OCI-LY3 (cell line): ENCODE measurements at regions not wholly inside any gene's neighbourhood (a gene's known extent, or its start where the extent isn't known, plus 50 kb on each side); places are given as distances from the start of the nearest gene placed in this dataset.

Experiments
- H2AFZ ChIP-seq: fragments of 200-600, 300-600 bp; shearing (Covaris generic); 2 replicates; pipeline ENCODE4 v1.6.0; 2014; ENCODE audit warnings: antibody characterized with exemption, low read depth, low read length
- H3K27ac ChIP-seq: fragments of 200-600, 300-600 bp; sonication (generic); 2 replicates; pipeline ENCODE4 v1.5.1; 2014; ENCODE audit warnings: mild to moderate bottlenecking, low read length, moderate library complexity, mixed read lengths
- H3K27me3 ChIP-seq: fragments of 200-600, 300-600 bp; sonication (generic); 2 replicates; pipeline ENCODE4 v1.6.1; 2014; ENCODE audit warnings: low read depth, low read length, mixed read lengths
- H3K36me3 ChIP-seq: fragments of 200-600, 300-600 bp; sonication (generic); replicated peaks from 2 replicates; pipeline ENCODE3; 2014; ENCODE audit warnings: low read depth, low read length, mixed read lengths
- H3K4me1 ChIP-seq: fragments of 300-600, 200-600 bp; sonication (generic); 2 replicates; pipeline ENCODE4 v1.6.1; 2014; ENCODE audit warnings: low read length, mixed read lengths
- H3K4me2 ChIP-seq: fragments of 200-600, 300-600 bp; sonication (generic); 2 replicates; pipeline ENCODE4 v1.6.1; 2014; ENCODE audit warnings: low read length, mixed read lengths
- H3K4me3 ChIP-seq: fragments of 300-600, 200-600 bp; sonication (generic); 2 replicates; pipeline ENCODE4 v1.5.1; 2014; ENCODE audit warnings: antibody characterized with exemption, mild to moderate bottlenecking, low read length, moderate library complexity
- H3K79me2 ChIP-seq: fragments of 300-600, 200-600 bp; shearing (Covaris generic); 2 replicates; pipeline ENCODE4 v1.6.1; 2014; ENCODE audit warnings: mild to moderate bottlenecking, low read length, mixed read lengths
- H3K9ac ChIP-seq: fragments of 300-600, 200-600 bp; shearing (Covaris generic); 2 replicates; pipeline ENCODE4 v1.6.0; 2014; ENCODE audit warnings: mild to moderate bottlenecking, low read length, moderate library complexity
- H3K9me3 ChIP-seq: fragments of 200-600, 300-600 bp; shearing (Covaris generic); 2 replicates; pipeline ENCODE4 v1.6.1; 2014; ENCODE audit warnings: low read length, mixed read lengths; ENCODE audit not compliant: insufficient read depth
- H4K20me1 ChIP-seq: fragments of 200-600, 300-600 bp; sonication (generic); 2 replicates; pipeline ENCODE4 v1.6.1; 2016; ENCODE audit warnings: low read length, mixed read lengths; ENCODE audit not compliant: insufficient read depth
- CTCF ChIP-seq: fragments of 200-600, 300-600 bp; sonication (generic); IDR thresholded peaks from 2 replicates; pipeline ENCODE4 v1.5.1; 2014; ENCODE audit warnings: antibody characterized with exemption, low read length, low read depth
- EZH2phosphoT487 ChIP-seq: fragments of 200-600 bp; shearing (Covaris generic); IDR thresholded peaks from 2 replicates; pipeline ENCODE4 v1.6.1; 2018; ENCODE audit warnings: antibody characterized with exemption, mixed run types, low read depth

GRCh38 chr12:59075968-59076490 is 155.7 kb upstream of the LRIG3 start:
- H3K36me3 ChIP-seq = no peaks in the 10 kb centered on the region
- no peaks in the 10 kb centered on the region for H4K20me1 ChIP-seq
- H2AFZ ChIP-seq = no peak overlapping the region
- H3K9me3 ChIP-seq = no peaks in the 10 kb centered on the region
- peaks cover 3% of the 10 kb centered on the region; the same call in 1 of the 2 replicates for H3K27me3 ChIP-seq
- TF ChIP-seq EZH2phosphoT487 = no peak
- no peak for TF ChIP-seq CTCF
- H3K27ac ChIP-seq = no peak overlapping the region
- H3K9ac ChIP-seq = no peak overlapping the region
- no peak overlapping the region for H3K4me2 ChIP-seq
- no peak overlapping the region for H3K4me3 ChIP-seq
- peaks cover 4% of the 10 kb centered on the region; the same call in 1 of the 2 replicates for H3K4me1 ChIP-seq
- H3K79me2 ChIP-seq = no peaks in the 10 kb centered on the region

- H3K27ac ChIP-seq = no peak overlapping the region
- no peaks in the 10 kb centered on the region for H3K36me3 ChIP-seq
- H4K20me1 ChIP-seq = no peaks in the 10 kb centered on the region
- H3K4me1 ChIP-seq = peaks cover 4% of the 10 kb centered on the region; the same call in 1 of the 2 replicates
- H3K9me3 ChIP-seq = no peaks in the 10 kb centered on the region
- peaks cover 3% of the 10 kb centered on the region; the same call in 1 of the 2 replicates for H3K27me3 ChIP-seq
- H3K79me2 ChIP-seq = no peaks in the 10 kb centered on the region
- H3K4me3 ChIP-seq = no peak overlapping the region
- no peak overlapping the region for H3K4me2 ChIP-seq
- no peak overlapping the region for H3K9ac ChIP-seq
- TF ChIP-seq EZH2phosphoT487 (no peak), CTCF (no peak)
- no peak overlapping the region for H2AFZ ChIP-seq
Observed at GRCh38 chr12:59075141-59075540, 154.8 kb upstream of the LRIG3 start.

- TF ChIP-seq EZH2phosphoT487 (no peak), CTCF (no peak)
- H2AFZ ChIP-seq = no peak overlapping the region
Observed at GRCh38 chr12:59070322-59070933, 150.1 kb upstream of the LRIG3 start.

GRCh38 chr12:59069516-59069915 is 149.2 kb upstream of the LRIG3 start:
- Histone ChIP-seq H2AFZ (no peak overlapping the region), H3K9ac (no peak overlapping the region), H3K9me3 (no peaks in the 10 kb centered on the region), H3K27me3 (no peaks in the 10 kb centered on the region), H3K79me2 (no peaks in the 10 kb centered on the region), H3K4me1 (no peaks in the 10 kb centered on the region), H4K20me1 (no peaks in the 10 kb centered on the region), H3K4me3 (no peak overlapping the region), H3K36me3 (no peaks in the 10 kb centered on the region), H3K4me2 (no peak overlapping the region), H3K27ac (no peak overlapping the region)
- no peak for TF ChIP-seq CTCF
- no peak for TF ChIP-seq EZH2phosphoT487

More at GRCh38 chr12:59070322-59070933, 150.1 kb upstream of the LRIG3 start:
- no peaks in the 10 kb centered on the region for H3K79me2 ChIP-seq
- no peak overlapping the region for H3K27ac ChIP-seq
- no peaks in the 10 kb centered on the region for H4K20me1 ChIP-seq
- H3K36me3 ChIP-seq = no peaks in the 10 kb centered on the region
- no peaks in the 10 kb centered on the region for H3K27me3 ChIP-seq
- H3K9me3 ChIP-seq = no peaks in the 10 kb centered on the region
- H3K9ac ChIP-seq = no peak overlapping the region
- H3K4me3 ChIP-seq = no peak overlapping the region
- H3K4me2 ChIP-seq = no peak overlapping the region
- no peaks in the 10 kb centered on the region for H3K4me1 ChIP-seq
